ENCODE measurements at regions not wholly inside any gene's neighbourhood (a gene's known extent, or its start where the extent isn't known, plus 50 kb on each side); places are given as distances from the start of the nearest gene placed in this dataset.
A peak's percentile ranks its signal among the peaks of the same experiment; 100 is the strongest.

- DNase-seq, result peak; percentile 40
Observed at GRCh38 chr3:24853685-24854490, 359.2 kb upstream of the THRB start.

GRCh38 chr3:24854748-24855147 is 360.1 kb upstream of the THRB start:
- DNase-seq, result no peak

GRCh38 chr3:24857945-24858344 is 363.3 kb upstream of the THRB start:
- no peak for DNase-seq

- no peak for DNase-seq
Observed at GRCh38 chr3:24863215-24863614, 368.6 kb upstream of the THRB start.

- no peak for DNase-seq
Observed at GRCh38 chr3:24867783-24868182, 373.1 kb upstream of the THRB start.

GRCh38 chr3:24881239-24881638 is 386.6 kb upstream of the THRB start:
- DNase-seq, result no peak

- DNase-seq, result no peak
Observed at GRCh38 chr3:24886501-24886900, 391.9 kb upstream of the THRB start.

- no peak for DNase-seq
Observed at GRCh38 chr3:24890012-24890411, 395.4 kb upstream of the THRB start.

GRCh38 chr3:24899373-24899772 is 404.7 kb upstream of the THRB start:
- no peak for DNase-seq

- no peak for DNase-seq
Observed at GRCh38 chr3:24899901-24900603, 405.4 kb upstream of the THRB start.

- no peak for DNase-seq
Observed at GRCh38 chr3:24905266-24905665, 410.6 kb upstream of the THRB start.

GRCh38 chr3:24907106-24907505 is 412.5 kb upstream of the THRB start:
- DNase-seq, result no peak

- no peak for DNase-seq
Observed at GRCh38 chr3:24911076-24911475, 416.4 kb upstream of the THRB start.

- no peak for DNase-seq
Observed at GRCh38 chr3:24915639-24916038, 421.0 kb upstream of the THRB start.

GRCh38 chr3:24917908-24918307 is 423.3 kb upstream of the THRB start:
- no peak for DNase-seq

GRCh38 chr3:24923570-24923969 is 428.9 kb upstream of the THRB start:
- DNase-seq, result no peak

GRCh38 chr3:24929521-24929920 is 434.9 kb upstream of the THRB start:
- DNase-seq, result no peak

- DNase-seq, result no peak
Observed at GRCh38 chr3:24933401-24933800, 438.8 kb upstream of the THRB start.

GRCh38 chr3:24936574-24936973 is 441.9 kb upstream of the THRB start:
- DNase-seq, result no peak

- no peak for DNase-seq
Observed at GRCh38 chr3:24937228-24937627, 442.6 kb upstream of the THRB start.

GRCh38 chr3:24937780-24938179 is 443.1 kb upstream of the THRB start:
- DNase-seq, result no peak

- DNase-seq, result no peak
Observed at GRCh38 chr3:24943961-24944360, 449.3 kb upstream of the THRB start.

- no peak for DNase-seq
Observed at GRCh38 chr3:24944805-24945520, 450.3 kb upstream of the THRB start.

GRCh38 chr3:24945563-24945962 is 450.9 kb upstream of the THRB start:
- DNase-seq, result no peak
